Thoracic aorta (tissue), 2 donors: ENCODE measurements at regions not wholly inside any gene's neighbourhood (a gene's known extent, or its start where the extent isn't known, plus 50 kb on each side); places are given as distances from the start of the nearest gene placed in this dataset.

Experiments used
- ATAC-seq: fragments of 150-250 bp; one replicate; pipeline ENCODE4 v1.8.0; 2017; ENCODE audit warnings: low read depth; ENCODE audit not compliant: insufficient number of reproducible peaks, low FRiP score
- DNase-seq: peaks from one replicate; pipeline ENCODE4 v3.0.0-alpha.2; 2020; ENCODE audit warnings: low spot score
- H3K27ac ChIP-seq, 2 donors: fragments of 200-600 bp; sonication (generic); 1 replicate in 1 of 2; 2 replicates in 1 of 2; pipeline ENCODE4 v1.5.1; 2016; ENCODE audit warnings: mild to moderate bottlenecking in 2 of 2, moderate library complexity in 2 of 2
- H3K27me3 ChIP-seq: fragments of 200-600 bp; sonication (generic); replicated peaks from 2 replicates; pipeline ENCODE4 v1.6.0; 2016; ENCODE audit warnings: mild to moderate bottlenecking; ENCODE audit not compliant: insufficient read depth
- H3K36me3 ChIP-seq: fragments of 200-600 bp; sonication (generic); one replicate; pipeline ENCODE4 v1.5.1; 2016
- H3K4me1 ChIP-seq, 2 donors: fragments of 200-600 bp; sonication (generic); 1 replicate in 1 of 2; 2 replicates in 1 of 2; pipeline versions ENCODE4 v1.5.1 to v1.6.0; 2016; ENCODE audit warnings: low read depth in 2 of 2, mild to moderate bottlenecking in 1 of 2; ENCODE audit not compliant: control insufficient read depth in 1 of 2
- H3K4me3 ChIP-seq: fragments of 200-600 bp; sonication (generic); 2 replicates; pipeline ENCODE4 v1.5.1; 2016; ENCODE audit warnings: mild to moderate bottlenecking
- H3K9me3 ChIP-seq: fragments of 200-600 bp; sonication (generic); 2 replicates; pipeline ENCODE4 v1.5.1; 2016
- CTCF ChIP-seq: fragments of 200-600 bp; sonication (generic); IDR thresholded peaks from one replicate; pipeline ENCODE4 v1.5.1; 2019; ENCODE audit warnings: antibody characterized with exemption

- no peak for DNase-seq
- ATAC-seq: no peak
- Histone ChIP-seq H3K4me1 (no peaks in the 10 kb centered on the region), H3K4me3 (no peak overlapping the region), H3K36me3 (no peaks in the 10 kb centered on the region), H3K27ac (no peak overlapping the region), H3K9me3 (no peaks in the 10 kb centered on the region), H3K27me3 (no peaks in the 10 kb centered on the region)
- TF ChIP-seq CTCF: no peak
Observed at GRCh38 chr5:72721844-72722243, 94.6 kb upstream of the TNPO1 start.

- H3K9me3 ChIP-seq: no peaks in the 10 kb centered on the region
- H3K27ac ChIP-seq: no peak overlapping the region
- ATAC-seq (no peak), DNase-seq (no peak)
- no peak overlapping the region for H3K4me3 ChIP-seq
- H3K27me3 ChIP-seq: no peaks in the 10 kb centered on the region
- no peaks in the 10 kb centered on the region for H3K36me3 ChIP-seq
- peaks cover 0 to 6% of the 10 kb centered on the region in 2 donors for H3K4me1 ChIP-seq
- no peak for TF ChIP-seq CTCF
Observed at GRCh38 chr5:72720205-72720604, 96.3 kb upstream of the TNPO1 start.

GRCh38 chr5:72711351-72711750 is 105.1 kb upstream of the TNPO1 start:
- Histone ChIP-seq H3K36me3 (no peaks in the 10 kb centered on the region), H3K9me3 (no peaks in the 10 kb centered on the region), H3K4me1 (peaks cover 0 to 6% of the 10 kb centered on the region in 2 donors), H3K27ac (no peak overlapping the region), H3K27me3 (no peaks in the 10 kb centered on the region), H3K4me3 (no peak overlapping the region)
- no peak for TF ChIP-seq CTCF
- ATAC-seq (no peak), DNase-seq (no peak)

- ATAC-seq (no peak), DNase-seq (no peak)
- H3K27ac ChIP-seq: no peak overlapping the region
- no peak for TF ChIP-seq CTCF
- H3K4me1 ChIP-seq: no peaks in the 10 kb centered on the region
- H3K36me3 ChIP-seq: no peaks in the 10 kb centered on the region
- H3K9me3 ChIP-seq: no peaks in the 10 kb centered on the region
- no peaks in the 10 kb centered on the region for H3K27me3 ChIP-seq
- H3K4me3 ChIP-seq: no peak overlapping the region
Observed at GRCh38 chr5:72709341-72709740, 107.1 kb upstream of the TNPO1 start.

- no peak overlapping the region for H3K27ac ChIP-seq
- H3K4me1 ChIP-seq: no peaks in the 10 kb centered on the region
- no peak for TF ChIP-seq CTCF
- DNase-seq (no peak), ATAC-seq (no peak)
- H3K27me3 ChIP-seq: no peaks in the 10 kb centered on the region
- no peaks in the 10 kb centered on the region for H3K9me3 ChIP-seq
- H3K4me3 ChIP-seq: no peak overlapping the region
- no peaks in the 10 kb centered on the region for H3K36me3 ChIP-seq
Observed at GRCh38 chr5:72705178-72705577, 111.3 kb upstream of the TNPO1 start.
